SK-N-SH (cell line): ENCODE measurements at regions not wholly inside any gene's neighbourhood (a gene's known extent, or its start where the extent isn't known, plus 50 kb on each side); places are given as distances from the start of the nearest gene placed in this dataset.

Experiments
- CTCF ChIA-PET: fragments of 300-600, 350-600 bp; formaldehyde crosslinking; extraction: SDS; loops from one replicate; lab custom pipeline; 2021; lab: Yijun Ruan, JAX
- POLR2A ChIA-PET: fragments of 350-600 bp; sonication (Branson Sonifier 250); formaldehyde crosslinking; extraction: SDS; loops from one replicate; lab custom pipeline; 2020; ENCODE audit warnings: antibody characterized with exemption, inconsistent platforms; lab: Yijun Ruan, JAX
- DNase-seq: peaks from one replicate; pipeline ENCODE4 v3.0.0; 2012
- H2AFZ ChIP-seq: fragments of 200-600 bp; sonication (generic); 2 replicates; pipeline ENCODE4 v1.8.1; 2016; ENCODE audit warnings: antibody characterized with exemption, mild to moderate bottlenecking, low read depth
- H3F3A ChIP-seq: fragments of 200-600 bp; sonication (generic); replicated peaks from 2 replicates; pipeline ENCODE3; 2016; ENCODE audit warnings: antibody characterized with exemption, mild to moderate bottlenecking; ENCODE audit not compliant: insufficient read depth
- H3K27ac ChIP-seq, 2 experiments: fragments of 200-500 bp in 1 of 2; fragments of 200-600 bp in 1 of 2; sonication (Bioruptor generic) in 1 of 2; sonication (generic), shearing (Covaris generic) in 1 of 2; 2 replicates each; pipeline versions ENCODE4 v1.5.1 to v1.6.1; 2014 to 2016; ENCODE audit warnings: low read depth in 2 of 2, inconsistent platforms in 1 of 2, low read length in 1 of 2, mild to moderate bottlenecking in 1 of 2, mixed read lengths in 1 of 2
- H3K27me3 ChIP-seq: fragments of 200-600 bp; sonication (generic), shearing (Covaris generic); 2 replicates; pipeline ENCODE4 v1.6.1; 2016; ENCODE audit warnings: mixed run types; ENCODE audit not compliant: insufficient read depth
- H3K36me3 ChIP-seq, 2 experiments: fragments of 200-500 bp in 1 of 2; fragments of 200-600 bp in 1 of 2; sonication (Bioruptor generic) in 1 of 2; sonication (generic) in 1 of 2; replicated peaks in 1 of 2; 2 replicates each; pipeline versions ENCODE3 to v1.5.1; 2014 to 2016; ENCODE audit warnings: low read length in 1 of 2, mild to moderate bottlenecking in 1 of 2; ENCODE audit not compliant: insufficient read depth in 2 of 2, control insufficient read depth in 1 of 2
- H3K4me1 ChIP-seq, 2 experiments: fragments of 200-500 bp in 1 of 2; fragments of 200-600 bp in 1 of 2; sonication (Bioruptor generic) in 1 of 2; sonication (generic), shearing (Covaris generic) in 1 of 2; 2 replicates each; pipeline versions ENCODE4 v1.5.1 to v1.6.1; 2014 to 2016; ENCODE audit warnings: low read depth in 1 of 2, low read length in 1 of 2, mixed run types in 1 of 2; ENCODE audit not compliant: insufficient read depth in 2 of 2, control insufficient read depth in 1 of 2
- H3K4me2 ChIP-seq: fragments of 200-600 bp; sonication (generic), shearing (Covaris generic); 2 replicates; pipeline ENCODE4 v1.6.1; 2017; ENCODE audit warnings: mixed run types
- H3K4me3 ChIP-seq, 2 experiments: fragments of 200-500 bp in 1 of 2; fragments of 200-600 bp in 1 of 2; sonication (Bioruptor generic) in 1 of 2; sonication (generic), shearing (Covaris generic) in 1 of 2; 2 replicates each; pipeline versions ENCODE4 v1.5.1 to v1.8.1; 2014 to 2016; ENCODE audit warnings: low read depth in 2 of 2, inconsistent platforms in 1 of 2, low read length in 1 of 2, mild to moderate bottlenecking in 1 of 2, mixed read lengths in 1 of 2, moderate library complexity in 1 of 2
- H3K79me2 ChIP-seq: fragments of 200-600 bp; sonication (generic); 2 replicates; pipeline ENCODE4 v1.8.1; 2017; ENCODE audit warnings: mild to moderate bottlenecking; ENCODE audit not compliant: insufficient read depth
- H3K9ac ChIP-seq: fragments of 200-600 bp; sonication (generic); 2 replicates; pipeline ENCODE4 v1.6.1; 2017; ENCODE audit warnings: mixed run types
- H3K9me2 ChIP-seq: fragments of 200-600 bp; sonication (generic); 2 replicates; pipeline ENCODE4 v1.6.1; 2017; ENCODE audit warnings: mixed run types
- H3K9me3 ChIP-seq: fragments of 200-600 bp; sonication (generic); 2 replicates; pipeline ENCODE4 v1.6.1; 2017; ENCODE audit warnings: mixed run types, mild to moderate bottlenecking, moderate library complexity
- H4K20me1 ChIP-seq: fragments of 200-600 bp; sonication (generic); 2 replicates; pipeline ENCODE4 v1.6.1; 2017; ENCODE audit warnings: mild to moderate bottlenecking, mixed run types; ENCODE audit not compliant: insufficient read depth
- FOSL2 ChIP-seq: IDR thresholded peaks from 2 replicates; pipeline ENCODE4 v1.4.0; 2012; ENCODE audit warnings: low read depth, mild to moderate bottlenecking, moderate library complexity, borderline replicate concordance
- FOXJ3 ChIP-seq: sonication (generic); formaldehyde crosslinking; IDR thresholded peaks from 2 replicates; pipeline ENCODE4 v1.5.1; 2020; ENCODE audit warnings: mild to moderate bottlenecking, missing genetic modification reagents
- FOXM1 ChIP-seq: IDR thresholded peaks from 2 replicates; pipeline ENCODE4 v1.4.0; 2012; ENCODE audit warnings: low read depth, mild to moderate bottlenecking
- MXI1 ChIP-seq: IDR thresholded peaks from 2 replicates; pipeline ENCODE4 v1.6.1; 2012; ENCODE audit warnings: mild to moderate bottlenecking, low read depth, low read length, improper control_type of control experiment
- RAD21 ChIP-seq: IDR thresholded peaks from 2 replicates; pipeline ENCODE4 v1.6.1; 2012; ENCODE audit warnings: mild to moderate bottlenecking, low read length
- RCOR1 ChIP-seq: fragments of 150-350 bp; IDR thresholded peaks from 2 replicates; pipeline ENCODE4 v1.6.1; 2017; ENCODE audit warnings: antibody characterized with exemption, low read length
- RXRA ChIP-seq: IDR thresholded peaks from 2 replicates; pipeline ENCODE4 v1.4.0; 2012; ENCODE audit warnings: low read depth, mild to moderate bottlenecking, borderline replicate concordance
- SIN3A ChIP-seq: IDR thresholded peaks from 2 replicates; pipeline ENCODE4 v1.6.1; 2012; ENCODE audit warnings: low read depth, mild to moderate bottlenecking, low read length, moderate library complexity, borderline replicate concordance
- SMC3 ChIP-seq: IDR thresholded peaks from 2 replicates; pipeline ENCODE4 v1.6.1; 2012; ENCODE audit warnings: low read depth, low read length, improper control_type of control experiment
- TAF1 ChIP-seq: IDR thresholded peaks from 2 replicates; pipeline ENCODE4 v1.6.1; 2012; ENCODE audit warnings: low read depth, mild to moderate bottlenecking, low read length, moderate library complexity, borderline replicate concordance
- TCF12 ChIP-seq: IDR thresholded peaks from 2 replicates; pipeline ENCODE4 v1.4.0; 2012
- YY1 ChIP-seq: IDR thresholded peaks from 2 replicates; pipeline ENCODE4 v1.4.0; 2012; ENCODE audit warnings: low read depth, mild to moderate bottlenecking
- WGBS: methylation state at CpG from one replicate; pipeline ENCODE4 v1.1.6; 2017; ENCODE audit warnings: low lambda C conversion rate; 5-methylcytosine and 5-hydroxymethylcytosine counted together
- TF ChIP-seq, protein P1 (sequence below): IDR thresholded peaks from 2 replicates; pipeline ENCODE4; 2012
- TF ChIP-seq, protein P2 (sequence below): IDR thresholded peaks from 2 replicates; pipeline ENCODE4 v1.4.0; 2012; ENCODE audit warnings: low read depth, borderline replicate concordance
- TF ChIP-seq, protein P3 (sequence below): IDR thresholded peaks from 2 replicates; pipeline ENCODE4 v1.4.0; 2012; ENCODE audit warnings: low read depth
- TF ChIP-seq, protein P4 (sequence below): fragments of 150-350 bp; IDR thresholded peaks from 2 replicates; pipeline ENCODE4 v1.6.1; 2016; ENCODE audit warnings: mild to moderate bottlenecking, low read depth, low read length

DNA sequence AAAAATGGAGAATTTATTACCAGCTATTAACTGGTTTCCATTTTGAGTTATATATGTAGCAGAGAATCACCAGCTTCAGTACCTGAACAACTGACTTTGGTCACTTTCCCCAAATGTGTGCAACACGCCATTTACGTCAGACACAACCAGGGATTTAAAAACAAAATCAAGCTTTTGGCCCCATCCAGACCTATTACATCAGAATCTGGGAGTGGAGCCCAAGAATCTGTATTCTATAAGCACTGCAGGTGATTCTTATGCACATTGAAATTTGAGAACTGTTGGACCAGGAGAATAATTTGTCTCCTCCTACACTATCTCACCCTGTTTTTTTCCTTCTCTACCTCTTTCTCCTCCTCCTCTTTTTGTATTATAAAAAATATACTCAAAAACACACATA, 295.9 kb downstream of the PRELID2 start:
- Histone ChIP-seq H3K27me3 (no peaks in the 10 kb centered on the region), H3K9ac (no peak overlapping the region), H3K36me3 (no peaks in the 10 kb centered on the region), H3K79me2 (no peaks in the 10 kb centered on the region), H3K4me3 (no peak overlapping the region), H3K4me1 (no peaks in the 10 kb centered on the region), H3F3A (no peaks in the 10 kb centered on the region), H3K9me2 (no peaks in the 10 kb centered on the region), H4K20me1 (no peaks in the 10 kb centered on the region), H3K4me2 (no peak overlapping the region), H3K27ac (no peak overlapping the region), H3K9me3 (peaks cover 5% of the 10 kb centered on the region; the same call in 1 of the 2 replicates), H2AFZ (no peak overlapping the region)
- ChIA-PET POLR2A (no interaction called here), CTCF (no interaction called here)
- TF ChIP-seq, protein P1, sequence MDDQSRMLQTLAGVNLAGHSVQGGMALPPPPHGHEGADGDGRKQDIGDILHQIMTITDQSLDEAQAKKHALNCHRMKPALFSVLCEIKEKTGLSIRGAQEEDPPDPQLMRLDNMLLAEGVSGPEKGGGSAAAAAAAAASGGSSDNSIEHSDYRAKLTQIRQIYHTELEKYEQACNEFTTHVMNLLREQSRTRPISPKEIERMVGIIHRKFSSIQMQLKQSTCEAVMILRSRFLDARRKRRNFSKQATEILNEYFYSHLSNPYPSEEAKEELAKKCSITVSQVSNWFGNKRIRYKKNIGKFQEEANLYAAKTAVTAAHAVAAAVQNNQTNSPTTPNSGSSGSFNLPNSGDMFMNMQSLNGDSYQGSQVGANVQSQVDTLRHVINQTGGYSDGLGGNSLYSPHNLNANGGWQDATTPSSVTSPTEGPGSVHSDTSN: no peak
- TF ChIP-seq FOXM1 (no peak), SIN3A (no peak), RAD21 (no peak), FOSL2 (no peak), TCF12 (no peak), MXI1 (no peak), YY1 (no peak), RCOR1 (no peak), RXRA (no peak), SMC3 (no peak)
- TF ChIP-seq, protein P2, sequence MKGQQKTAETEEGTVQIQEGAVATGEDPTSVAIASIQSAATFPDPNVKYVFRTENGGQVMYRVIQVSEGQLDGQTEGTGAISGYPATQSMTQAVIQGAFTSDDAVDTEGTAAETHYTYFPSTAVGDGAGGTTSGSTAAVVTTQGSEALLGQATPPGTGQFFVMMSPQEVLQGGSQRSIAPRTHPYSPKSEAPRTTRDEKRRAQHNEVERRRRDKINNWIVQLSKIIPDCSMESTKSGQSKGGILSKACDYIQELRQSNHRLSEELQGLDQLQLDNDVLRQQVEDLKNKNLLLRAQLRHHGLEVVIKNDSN: no peak
- TF ChIP-seq, protein P3, sequence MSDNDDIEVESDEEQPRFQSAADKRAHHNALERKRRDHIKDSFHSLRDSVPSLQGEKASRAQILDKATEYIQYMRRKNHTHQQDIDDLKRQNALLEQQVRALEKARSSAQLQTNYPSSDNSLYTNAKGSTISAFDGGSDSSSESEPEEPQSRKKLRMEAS: no peak
- TF ChIP-seq, protein P4, sequence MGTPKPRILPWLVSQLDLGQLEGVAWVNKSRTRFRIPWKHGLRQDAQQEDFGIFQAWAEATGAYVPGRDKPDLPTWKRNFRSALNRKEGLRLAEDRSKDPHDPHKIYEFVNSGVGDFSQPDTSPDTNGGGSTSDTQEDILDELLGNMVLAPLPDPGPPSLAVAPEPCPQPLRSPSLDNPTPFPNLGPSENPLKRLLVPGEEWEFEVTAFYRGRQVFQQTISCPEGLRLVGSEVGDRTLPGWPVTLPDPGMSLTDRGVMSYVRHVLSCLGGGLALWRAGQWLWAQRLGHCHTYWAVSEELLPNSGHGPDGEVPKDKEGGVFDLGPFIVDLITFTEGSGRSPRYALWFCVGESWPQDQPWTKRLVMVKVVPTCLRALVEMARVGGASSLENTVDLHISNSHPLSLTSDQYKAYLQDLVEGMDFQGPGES: no peak
- 95% methylated on average over 2 of the region's 2 CpGs for WGBS
- DNase-seq: no peak

DNA sequence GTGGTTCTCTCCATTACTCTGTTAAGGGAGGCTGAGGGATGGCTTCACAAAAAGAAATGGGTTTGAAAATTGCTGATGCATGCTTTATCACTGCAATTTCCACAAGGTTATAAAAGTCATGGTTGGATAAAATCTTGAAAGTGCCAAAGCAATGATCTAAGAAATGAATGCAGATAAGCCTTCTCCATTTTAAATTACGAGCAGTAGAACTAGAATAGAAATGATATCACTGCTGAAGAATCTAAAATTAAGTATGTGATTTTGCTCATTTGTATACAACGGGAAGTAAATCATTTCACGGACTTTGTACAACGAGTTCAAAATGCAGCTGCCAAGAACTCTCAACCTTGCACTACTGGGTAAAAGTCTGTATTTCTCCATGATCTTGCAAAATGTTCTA, 299.0 kb downstream of the PRELID2 start:
- Histone ChIP-seq H3K36me3 (no peaks in the 10 kb centered on the region), H3K9me3 (peaks cover 5% of the 10 kb centered on the region; the same call in 1 of the 2 replicates), H2AFZ (no peak overlapping the region), H3K4me2 (no peak overlapping the region), H3K27me3 (no peaks in the 10 kb centered on the region), H3K9me2 (no peaks in the 10 kb centered on the region), H3K4me1 (peaks cover 0 to 11% of the 10 kb centered on the region in 2 experiments; a peak in 3 of 4 replicates), H3F3A (peaks cover 12% of the 10 kb centered on the region), H3K4me3 (no peak overlapping the region), H3K27ac (no peak overlapping the region), H3K9ac (no peak overlapping the region), H4K20me1 (no peaks in the 10 kb centered on the region), H3K79me2 (no peaks in the 10 kb centered on the region)
- TF ChIP-seq TAF1: no peak
- TF ChIP-seq, protein P3: no peak
- TF ChIP-seq FOXJ3 (CRISPR knock-in tag): no peak
- TF ChIP-seq SIN3A: no peak
- TF ChIP-seq SMC3: no peak
- CTCF ChIA-PET: no interaction called here
- POLR2A ChIA-PET: no interaction called here
- DNase-seq: no peak
- WGBS: 81% methylated on average over 4 of the region's 4 CpGs
